ENCODE measurements at regions not wholly inside any gene's neighbourhood (a gene's known extent, or its start where the extent isn't known, plus 50 kb on each side); places are given as distances from the start of the nearest gene placed in this dataset.
"Not testable (repeated sequence)": the region's sequence is repeated elsewhere in the genome, so short reads cannot be mapped to it uniquely, and the experiment has no call there.

GRCh38 chr1:121048769-121049443, 135.2 kb downstream of the FAM72B start:
- intact Hi-C loops (cut with DNase I; ENCODE audit: low total_unique reads); H3K9me3 ChIP-seq; DNase-seq; H3K27ac ChIP-seq; H3K4me1 ChIP-seq; H3K36me3 ChIP-seq; H3K4me3 ChIP-seq: not testable (repeated sequence)
- peaks cover 0 to 21% (median 5%) of the 10 kb centered on the region in 7 donors for H3K27me3 ChIP-seq (replicated peaks in 1 of 7)
- WGBS, 5 donors: 41 to 76% (median 64%) methylated on average over 4 to 7 of the region's 13 CpGs

GRCh38 chr1:121050097-121050496, 134.0 kb downstream of the FAM72B start:
- H3K4me1 ChIP-seq; DNase-seq; H3K9me3 ChIP-seq; H3K36me3 ChIP-seq; intact Hi-C loops (cut with DNase I; ENCODE audit: low total_unique reads); H3K4me3 ChIP-seq; H3K27ac ChIP-seq: not testable (repeated sequence)
- H3K27me3 ChIP-seq (replicated peaks in 1 of 7): peaks cover 0 to 21% (median 5%) of the 10 kb centered on the region in 7 donors
- WGBS, 5 donors: 50 to 77% (median 68%) methylated on average over 4 to 5 of the region's 5 CpGs

- H3K27ac ChIP-seq; H3K9me3 ChIP-seq; H3K36me3 ChIP-seq; intact Hi-C loops (cut with DNase I; ENCODE audit: low total_unique reads); H3K4me3 ChIP-seq; H3K4me1 ChIP-seq: not testable (repeated sequence)
- 42 to 60% (median 51%) methylated on average over 10 to 26 of the region's 40 CpGs for WGBS, 5 donors
- peaks cover 0 to 21% (median 5%) of the 10 kb centered on the region in 7 donors for H3K27me3 ChIP-seq (replicated peaks in 1 of 7)
- DNase-seq: peak; percentile 74
Observed at GRCh38 chr1:121051161-121051790, 132.9 kb downstream of the FAM72B start.

GRCh38 chr1:121052081-121052660, 132.0 kb downstream of the FAM72B start:
- peak; percentile 73 for DNase-seq

GRCh38 chr1:121054928-121055327, 129.2 kb downstream of the FAM72B start:
- intact Hi-C loops (cut with DNase I; ENCODE audit: low total_unique reads): not testable (repeated sequence)
- WGBS, 5 donors: 57 to 80% methylated on average over 1 of the region's 1 CpG; no CpG with 5 or more reads in 3 of the 5 donors

More at GRCh38 chr1:121052081-121052660, 132.0 kb downstream of the FAM72B start:
- H3K9me3 ChIP-seq; intact Hi-C loops (cut with DNase I; ENCODE audit: low total_unique reads); H3K27ac ChIP-seq; H3K4me1 ChIP-seq; H3K36me3 ChIP-seq: not testable (repeated sequence)
- Histone ChIP-seq H3K4me3 (peak overlapping the region in 1 of 8 donors; percentile 30), H3K27me3 (replicated peaks in 1 of 7) (peaks cover 0 to 21% (median 5%) of the 10 kb centered on the region in 7 donors)
- 7 to 25% (median 11%) methylated on average over 12 to 29 of the region's 34 CpGs for WGBS, 5 donors

GRCh38 chr1:121066925-121067324, 117.2 kb downstream of the FAM72B start:
- H3K4me3 ChIP-seq; intact Hi-C loops (cut with DNase I; ENCODE audit: low total_unique reads); H3K4me1 ChIP-seq; H3K9me3 ChIP-seq; H3K27me3 ChIP-seq (replicated peaks in 1 of 7); H3K36me3 ChIP-seq; H3K27ac ChIP-seq; DNase-seq: not testable (repeated sequence)
- 45 to 80% (median 50%) methylated on average over 1 of the region's 1 CpG; no CpG with 5 or more reads in 2 of the 5 donors for WGBS, 5 donors

More at GRCh38 chr1:121054928-121055327, 129.2 kb downstream of the FAM72B start:
- not testable (repeated sequence) for H3K9me3 ChIP-seq, H3K27ac ChIP-seq, H3K4me3 ChIP-seq, H3K4me1 ChIP-seq, DNase-seq, H3K36me3 ChIP-seq
- H3K27me3 ChIP-seq (replicated peaks in 1 of 7): peaks cover 0 to 21% (median 5%) of the 10 kb centered on the region in 7 donors

- DNase-seq; H3K27me3 ChIP-seq (replicated peaks in 1 of 7); H3K27ac ChIP-seq; intact Hi-C loops (cut with DNase I; ENCODE audit: low total_unique reads); H3K4me1 ChIP-seq; H3K4me3 ChIP-seq; H3K9me3 ChIP-seq; H3K36me3 ChIP-seq: not testable (repeated sequence)
- WGBS, 5 donors: no CpG with 5 or more reads among the region's 1 CpG
Observed at GRCh38 chr1:121068738-121069499, 115.2 kb downstream of the FAM72B start.

- H3K9me3 ChIP-seq; H3K36me3 ChIP-seq; intact Hi-C loops (cut with DNase I; ENCODE audit: low total_unique reads); DNase-seq; H3K4me1 ChIP-seq; H3K4me3 ChIP-seq; H3K27me3 ChIP-seq (replicated peaks in 1 of 7): not testable (repeated sequence)
- no CpG with 5 or more reads among the region's 1 CpG for WGBS, 5 donors
- H3K27ac ChIP-seq: peak overlapping the region in 2 of 8 donors; percentile 66 to 70
Observed at GRCh38 chr1:121073852-121074251, 110.3 kb downstream of the FAM72B start.

- H3K4me1 ChIP-seq; H3K27ac ChIP-seq; H3K4me3 ChIP-seq; H3K9me3 ChIP-seq; H3K36me3 ChIP-seq; H3K27me3 ChIP-seq (replicated peaks in 1 of 7); DNase-seq; intact Hi-C loops (cut with DNase I; ENCODE audit: low total_unique reads): not testable (repeated sequence)
- 33 to 100% (median 64%) methylated on average over 1 to 2 of the region's 3 CpGs for WGBS, 5 donors
Observed at GRCh38 chr1:121075254-121075805, 108.8 kb downstream of the FAM72B start.

GRCh38 chr1:121076674-121077073, 107.5 kb downstream of the FAM72B start:
- H3K36me3 ChIP-seq; H3K27me3 ChIP-seq (replicated peaks in 1 of 7); H3K9me3 ChIP-seq; H3K27ac ChIP-seq; DNase-seq; H3K4me1 ChIP-seq; H3K4me3 ChIP-seq; intact Hi-C loops (cut with DNase I; ENCODE audit: low total_unique reads): not testable (repeated sequence)
- no CpG with 5 or more reads among the region's 1 CpG for WGBS, 5 donors
